GM23338 (cell line): ENCODE measurements at regions not wholly inside any gene's neighbourhood (a gene's known extent, or its start where the extent isn't known, plus 50 kb on each side); places are given as distances from the start of the nearest gene placed in this dataset.

Source experiments
- ATAC-seq: fragments of 200-7000 bp; cut with Tn5 transposase; 3 replicates; pipeline ENCODE4 v1.9.1; 2020
- DNase-seq: peaks from one replicate; pipeline ENCODE4 v3.0.0-alpha.2; 2015; ENCODE audit warnings: low spot score
- H2AFZ ChIP-seq: fragments of 200-600 bp; sonication (generic); 2 replicates; pipeline ENCODE4 v1.8.0; 2016; ENCODE audit warnings: antibody characterized with exemption, mild to moderate bottlenecking, moderate library complexity
- H3F3A ChIP-seq: fragments of 200-600 bp; sonication (generic); replicated peaks from 2 replicates; pipeline ENCODE4 v1.8.0; 2017; ENCODE audit warnings: antibody characterized with exemption, mixed run types, low read depth
- H3K27ac ChIP-seq: fragments of 200-600 bp; sonication (generic); 2 replicates; pipeline ENCODE4 v1.6.1; 2016; ENCODE audit warnings: low read depth
- H3K27me3 ChIP-seq: fragments of 200-600 bp; sonication (generic); 2 replicates; pipeline ENCODE4 v1.8.0; 2016; ENCODE audit warnings: mild to moderate bottlenecking, mixed run types, moderate library complexity; ENCODE audit not compliant: insufficient read depth
- H3K36me3 ChIP-seq: fragments of 200-600 bp; sonication (generic); 2 replicates; pipeline ENCODE4 v1.8.0; 2016; ENCODE audit warnings: mild to moderate bottlenecking; ENCODE audit not compliant: insufficient read depth
- H3K4me1 ChIP-seq: fragments of 200-600 bp; sonication (generic); 2 replicates; pipeline ENCODE4 v1.8.0; 2016; ENCODE audit warnings: mild to moderate bottlenecking, moderate library complexity; ENCODE audit not compliant: insufficient read depth
- H3K4me2 ChIP-seq: fragments of 200-600 bp; sonication (generic); 2 replicates; pipeline ENCODE4 v1.7.1; 2017; ENCODE audit warnings: mixed run types
- H3K4me3 ChIP-seq: fragments of 200-600 bp; sonication (generic); 2 replicates; pipeline ENCODE4 v1.6.1; 2016; ENCODE audit warnings: mixed run types
- H3K79me2 ChIP-seq: fragments of 200-600 bp; sonication (generic); replicated peaks from 2 replicates; pipeline ENCODE4 v1.8.0; 2017; ENCODE audit warnings: mild to moderate bottlenecking; ENCODE audit not compliant: insufficient read depth
- H3K9me2 ChIP-seq: fragments of 200-600 bp; sonication (generic); 2 replicates; pipeline ENCODE4 v1.8.0; 2017; ENCODE audit not compliant: insufficient read depth
- H4K20me1 ChIP-seq: fragments of 200-600 bp; sonication (generic); replicated peaks from 2 replicates; pipeline ENCODE4 v1.8.0; 2017; ENCODE audit warnings: mild to moderate bottlenecking; ENCODE audit not compliant: insufficient read depth
- H3K27ac Mint-ChIP-seq: 2 replicates; pipeline ENCODE4 v1.8.0; 2020; ENCODE audit warnings: inconsistent platforms, mild to moderate bottlenecking, moderate library complexity, mixed read lengths
- H3K27me3 Mint-ChIP-seq: 3 replicates; pipeline ENCODE4 v1.8.0; 2022; ENCODE audit warnings: low read depth, mild to moderate bottlenecking, moderate library complexity, mixed read lengths, inconsistent platforms; ENCODE audit not compliant: insufficient read depth, poor library complexity
- H3K36me3 Mint-ChIP-seq: 3 replicates; pipeline ENCODE4 v1.8.0; 2021; ENCODE audit warnings: low read depth, mild to moderate bottlenecking, inconsistent platforms, moderate library complexity, mixed read lengths
- H3K4me1 Mint-ChIP-seq: 3 replicates; pipeline ENCODE4 v1.8.0; 2020; ENCODE audit warnings: mild to moderate bottlenecking, inconsistent platforms, mixed read lengths
- H3K4me3 Mint-ChIP-seq: 3 replicates; pipeline ENCODE4 v1.8.0; 2021; ENCODE audit warnings: moderate library complexity, mild to moderate bottlenecking, inconsistent platforms, mixed read lengths
- H3K9me3 Mint-ChIP-seq: 3 replicates; pipeline ENCODE4 v1.8.0; 2020; ENCODE audit warnings: moderate library complexity, mild to moderate bottlenecking, inconsistent platforms, mixed read lengths
- CREB1 ChIP-seq: fragments of 250-450 bp; sonication (Bioruptor Pico); IDR thresholded peaks from 2 replicates; pipeline ENCODE4 v1.5.0; 2020; ENCODE audit warnings: low read depth, mild to moderate bottlenecking, moderate library complexity
- EZH2phosphoT487 ChIP-seq: fragments of 200-600 bp; sonication (generic); IDR thresholded peaks from one replicate; pipeline ENCODE4 v1.8.1; 2018; ENCODE audit warnings: antibody characterized with exemption; ENCODE audit not compliant: unreplicated experiment
- JUNB ChIP-seq: IDR thresholded peaks from one replicate; pipeline ENCODE4 v1.6.1; 2016; ENCODE audit warnings: antibody characterized with exemption; ENCODE audit not compliant: unreplicated experiment
- NANOG ChIP-seq: IDR thresholded peaks from 2 replicates; pipeline ENCODE4 v1.6.1; 2016; ENCODE audit warnings: antibody characterized with exemption, borderline replicate concordance
- POLR2AphosphoS5 ChIP-seq: IDR thresholded peaks from 2 replicates; pipeline ENCODE4 v1.6.1; 2016; ENCODE audit warnings: antibody characterized with exemption, low read depth
- STAT1 ChIP-seq: IDR thresholded peaks from one replicate; pipeline ENCODE4 v1.6.1; 2016; ENCODE audit warnings: antibody characterized with exemption; ENCODE audit not compliant: unreplicated experiment
- ZNF114 ChIP-seq: fragments of 250-450 bp; sonication (Bioruptor Pico); IDR thresholded peaks from 2 replicates; pipeline ENCODE4 v1.5.0; 2020; ENCODE audit warnings: mild to moderate bottlenecking, moderate library complexity
- ZNF331 ChIP-seq: fragments of 250-450 bp; sonication (Bioruptor Pico); IDR thresholded peaks from 2 replicates; pipeline ENCODE4 v1.5.0; 2020; ENCODE audit warnings: low read depth, mild to moderate bottlenecking, moderate library complexity
- ZNF462 ChIP-seq: fragments of 250-450 bp; sonication (Bioruptor Pico); IDR thresholded peaks from 2 replicates; pipeline ENCODE4 v1.5.0; 2020; ENCODE audit warnings: mild to moderate bottlenecking, moderate library complexity
- TF ChIP-seq, protein P1 (sequence below): IDR thresholded peaks from 2 replicates; pipeline ENCODE4 v1.6.1; 2016; ENCODE audit warnings: antibody characterized with exemption
- TF ChIP-seq, protein P2 (sequence below): IDR thresholded peaks from one replicate; pipeline ENCODE4 v1.6.1; 2018; ENCODE audit warnings: antibody characterized with exemption; ENCODE audit not compliant: unreplicated experiment
- TF ChIP-seq, protein P3 (sequence below), 2 experiments: fragments of 200-600 bp in 1 of 2; sonication (generic) in 1 of 2; conservative IDR thresholded peaks; 2 replicates each; pipeline versions ENCODE4 v1.5.1 to v1.6.1; 2016 to 2017; ENCODE audit warnings: antibody characterized with exemption in 2 of 2, low read depth in 2 of 2, mild to moderate bottlenecking in 2 of 2, moderate library complexity in 1 of 2

DNA sequence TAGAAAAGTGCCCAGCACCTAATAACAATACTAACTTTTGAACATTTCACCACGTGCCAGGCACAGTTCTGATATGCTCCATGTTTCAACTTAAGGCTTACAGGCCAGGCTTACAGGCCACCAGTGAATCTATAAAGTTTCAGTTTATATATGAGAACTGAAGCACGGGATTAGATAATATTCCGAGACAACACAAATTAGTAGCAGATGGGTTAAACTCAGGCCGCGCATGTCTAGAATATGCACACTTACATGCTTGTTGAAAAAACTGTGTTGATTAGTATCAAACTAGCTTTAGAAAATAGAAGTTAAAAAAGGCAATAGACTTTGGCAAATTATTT, 587.9 kb downstream of the MTRR start:
- no peaks in the 10 kb centered on the region for H3K27me3 Mint-ChIP-seq
- H3K9me3 Mint-ChIP-seq: peaks cover 10% of the 10 kb centered on the region
- Histone ChIP-seq H3K4me3 (peak overlapping the region; percentile 59), H3K36me3 (0 out of 2 replicates have a peak, but pooled peaks cover 10% of the 10 kb centered on the region), H3K4me2 (peak overlapping the region; percentile 76), H3K9me2 (no peaks in the 10 kb centered on the region; the same call in 1 of the 2 replicates), H3F3A (no peaks in the 10 kb centered on the region), H3K27ac (peak overlapping the region; percentile 67; the same call in 1 of the 2 replicates), H4K20me1 (no peaks in the 10 kb centered on the region), H3K79me2 (peaks cover 16% of the 10 kb centered on the region), H2AFZ (peak overlapping the region; percentile 91), H3K4me1 (peaks cover 5% of the 10 kb centered on the region; the same call in 1 of the 2 replicates), H3K27me3 (peaks cover 9% of the 10 kb centered on the region)
- H3K4me3 Mint-ChIP-seq: peak overlapping the region; percentile 62; the same call in 2 of the 3 replicates
- H3K36me3 Mint-ChIP-seq: peaks cover 5% of the 10 kb centered on the region; the same call in 2 of the 3 replicates
- no peak for ATAC-seq
- TF ChIP-seq ZNF331 (CRISPR knock-in tag) (no peak), JUNB (no peak), EZH2phosphoT487 (no peak), CREB1 (CRISPR knock-in tag) (no peak), ZNF462 (CRISPR knock-in tag) (no peak), STAT1 (no peak), POLR2AphosphoS5 (no peak), NANOG (no peak), ZNF114 (CRISPR knock-in tag) (no peak)
- TF ChIP-seq, protein P1, sequence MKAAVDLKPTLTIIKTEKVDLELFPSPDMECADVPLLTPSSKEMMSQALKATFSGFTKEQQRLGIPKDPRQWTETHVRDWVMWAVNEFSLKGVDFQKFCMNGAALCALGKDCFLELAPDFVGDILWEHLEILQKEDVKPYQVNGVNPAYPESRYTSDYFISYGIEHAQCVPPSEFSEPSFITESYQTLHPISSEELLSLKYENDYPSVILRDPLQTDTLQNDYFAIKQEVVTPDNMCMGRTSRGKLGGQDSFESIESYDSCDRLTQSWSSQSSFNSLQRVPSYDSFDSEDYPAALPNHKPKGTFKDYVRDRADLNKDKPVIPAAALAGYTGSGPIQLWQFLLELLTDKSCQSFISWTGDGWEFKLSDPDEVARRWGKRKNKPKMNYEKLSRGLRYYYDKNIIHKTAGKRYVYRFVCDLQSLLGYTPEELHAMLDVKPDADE: no peak
- TF ChIP-seq, protein P2, sequence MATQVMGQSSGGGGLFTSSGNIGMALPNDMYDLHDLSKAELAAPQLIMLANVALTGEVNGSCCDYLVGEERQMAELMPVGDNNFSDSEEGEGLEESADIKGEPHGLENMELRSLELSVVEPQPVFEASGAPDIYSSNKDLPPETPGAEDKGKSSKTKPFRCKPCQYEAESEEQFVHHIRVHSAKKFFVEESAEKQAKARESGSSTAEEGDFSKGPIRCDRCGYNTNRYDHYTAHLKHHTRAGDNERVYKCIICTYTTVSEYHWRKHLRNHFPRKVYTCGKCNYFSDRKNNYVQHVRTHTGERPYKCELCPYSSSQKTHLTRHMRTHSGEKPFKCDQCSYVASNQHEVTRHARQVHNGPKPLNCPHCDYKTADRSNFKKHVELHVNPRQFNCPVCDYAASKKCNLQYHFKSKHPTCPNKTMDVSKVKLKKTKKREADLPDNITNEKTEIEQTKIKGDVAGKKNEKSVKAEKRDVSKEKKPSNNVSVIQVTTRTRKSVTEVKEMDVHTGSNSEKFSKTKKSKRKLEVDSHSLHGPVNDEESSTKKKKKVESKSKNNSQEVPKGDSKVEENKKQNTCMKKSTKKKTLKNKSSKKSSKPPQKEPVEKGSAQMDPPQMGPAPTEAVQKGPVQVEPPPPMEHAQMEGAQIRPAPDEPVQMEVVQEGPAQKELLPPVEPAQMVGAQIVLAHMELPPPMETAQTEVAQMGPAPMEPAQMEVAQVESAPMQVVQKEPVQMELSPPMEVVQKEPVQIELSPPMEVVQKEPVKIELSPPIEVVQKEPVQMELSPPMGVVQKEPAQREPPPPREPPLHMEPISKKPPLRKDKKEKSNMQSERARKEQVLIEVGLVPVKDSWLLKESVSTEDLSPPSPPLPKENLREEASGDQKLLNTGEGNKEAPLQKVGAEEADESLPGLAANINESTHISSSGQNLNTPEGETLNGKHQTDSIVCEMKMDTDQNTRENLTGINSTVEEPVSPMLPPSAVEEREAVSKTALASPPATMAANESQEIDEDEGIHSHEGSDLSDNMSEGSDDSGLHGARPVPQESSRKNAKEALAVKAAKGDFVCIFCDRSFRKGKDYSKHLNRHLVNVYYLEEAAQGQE: no peak
- TF ChIP-seq, protein P3, sequence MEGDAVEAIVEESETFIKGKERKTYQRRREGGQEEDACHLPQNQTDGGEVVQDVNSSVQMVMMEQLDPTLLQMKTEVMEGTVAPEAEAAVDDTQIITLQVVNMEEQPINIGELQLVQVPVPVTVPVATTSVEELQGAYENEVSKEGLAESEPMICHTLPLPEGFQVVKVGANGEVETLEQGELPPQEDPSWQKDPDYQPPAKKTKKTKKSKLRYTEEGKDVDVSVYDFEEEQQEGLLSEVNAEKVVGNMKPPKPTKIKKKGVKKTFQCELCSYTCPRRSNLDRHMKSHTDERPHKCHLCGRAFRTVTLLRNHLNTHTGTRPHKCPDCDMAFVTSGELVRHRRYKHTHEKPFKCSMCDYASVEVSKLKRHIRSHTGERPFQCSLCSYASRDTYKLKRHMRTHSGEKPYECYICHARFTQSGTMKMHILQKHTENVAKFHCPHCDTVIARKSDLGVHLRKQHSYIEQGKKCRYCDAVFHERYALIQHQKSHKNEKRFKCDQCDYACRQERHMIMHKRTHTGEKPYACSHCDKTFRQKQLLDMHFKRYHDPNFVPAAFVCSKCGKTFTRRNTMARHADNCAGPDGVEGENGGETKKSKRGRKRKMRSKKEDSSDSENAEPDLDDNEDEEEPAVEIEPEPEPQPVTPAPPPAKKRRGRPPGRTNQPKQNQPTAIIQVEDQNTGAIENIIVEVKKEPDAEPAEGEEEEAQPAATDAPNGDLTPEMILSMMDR (conservative IDR thresholded peaks at IDR 0.05; ENCODE audit: low read depth in 2 of 2): no peak
- DNase-seq: no peak
- peak overlapping the region; percentile 66; the same call in 1 of the 2 replicates for H3K27ac Mint-ChIP-seq
- no peaks in the 10 kb centered on the region for H3K4me1 Mint-ChIP-seq
